ENCODE measurements at regions not wholly inside any gene's neighbourhood (a gene's known extent, or its start where the extent isn't known, plus 50 kb on each side); places are given as distances from the start of the nearest gene placed in this dataset.

GRCh38 chr4:151957153-151957552 lies 196.3 kb upstream of the GATB start:
- Histone ChIP-seq H3K4me3 (ENCODE audit: low read depth, low read length) (no peak overlapping the region), H3K27ac (ENCODE audit: low read depth, low read length) (no peak overlapping the region), H3K27me3 (ENCODE audit: control insufficient read depth, insufficient read depth, low read length) (no peaks in the 10 kb centered on the region), H3K9me3 (ENCODE audit: control insufficient read depth, insufficient read depth, low read length) (no peaks in the 10 kb centered on the region; the same call in 1 of the 2 replicates)
- no peak for DNase-seq (ENCODE audit: low read depth, low spot score)
- POLR2A ChIA-PET = interaction anchor here (0.6 kb wide), 1 partner anchor 223 kb away, joined by 3 read pairs; no protein-coding TSS in a partner anchor
- CTCF ChIA-PET = no interaction called here
- TF ChIP-seq CTCF (IDR thresholded peaks at IDR 0.05; ENCODE audit: low read depth, low read length) = 0 out of 2 replicates have a peak, but pooled peaks have one; percentile 5

- TF ChIP-seq CTCF (IDR thresholded peaks at IDR 0.05; ENCODE audit: low read depth, low read length) = no peak
- H3K9me3 ChIP-seq (ENCODE audit: control insufficient read depth, insufficient read depth, low read length) = no peaks in the 10 kb centered on the region; the same call in 1 of the 2 replicates
- DNase-seq (ENCODE audit: low read depth, low spot score) = peak; percentile 8
- no peaks in the 10 kb centered on the region for H3K27me3 ChIP-seq (ENCODE audit: control insufficient read depth, insufficient read depth, low read length)
- ChIA-PET POLR2A (no interaction called here), CTCF (no interaction called here)
- no peak overlapping the region for H3K4me3 ChIP-seq (ENCODE audit: low read depth, low read length)
- H3K27ac ChIP-seq (ENCODE audit: low read depth, low read length) = no peak overlapping the region
Measured at GRCh38 chr4:151955721-151956380, 195.0 kb upstream of the GATB start.

- POLR2A ChIA-PET = no interaction called here
Measured at GRCh38 chr4:151953795-151954372, 193.1 kb upstream of the GATB start.

GRCh38 chr4:151953312-151953711 lies 192.5 kb upstream of the GATB start:
- CTCF ChIA-PET = no interaction called here
- Histone ChIP-seq H3K27me3 (ENCODE audit: control insufficient read depth, insufficient read depth, low read length) (no peaks in the 10 kb centered on the region), H3K4me3 (ENCODE audit: low read depth, low read length) (no peak overlapping the region), H3K9me3 (ENCODE audit: control insufficient read depth, insufficient read depth, low read length) (no peaks in the 10 kb centered on the region), H3K27ac (ENCODE audit: low read depth, low read length) (no peak overlapping the region)
- TF ChIP-seq CTCF (IDR thresholded peaks at IDR 0.05; ENCODE audit: low read depth, low read length) = no peak
- no peak for DNase-seq (ENCODE audit: low read depth, low spot score)
- POLR2A ChIA-PET = no interaction called here

More at GRCh38 chr4:151953795-151954372, 193.1 kb upstream of the GATB start:
- H3K4me3 ChIP-seq (ENCODE audit: low read depth, low read length) = no peak overlapping the region
- H3K27ac ChIP-seq (ENCODE audit: low read depth, low read length) = no peak overlapping the region
- no peak for TF ChIP-seq CTCF (IDR thresholded peaks at IDR 0.05; ENCODE audit: low read depth, low read length)
- no peaks in the 10 kb centered on the region for H3K27me3 ChIP-seq (ENCODE audit: control insufficient read depth, insufficient read depth, low read length)
- no peak for DNase-seq (ENCODE audit: low read depth, low spot score)
- no peaks in the 10 kb centered on the region for H3K9me3 ChIP-seq (ENCODE audit: control insufficient read depth, insufficient read depth, low read length)
- CTCF ChIA-PET = no interaction called here

- H3K4me3 ChIP-seq (ENCODE audit: low read depth, low read length) = no peak overlapping the region
- H3K27me3 ChIP-seq (ENCODE audit: control insufficient read depth, insufficient read depth, low read length) = no peaks in the 10 kb centered on the region
- CTCF ChIA-PET = no interaction called here
- no peak for TF ChIP-seq CTCF (IDR thresholded peaks at IDR 0.05; ENCODE audit: low read depth, low read length)
- POLR2A ChIA-PET = no interaction called here
- no peak for DNase-seq (ENCODE audit: low read depth, low spot score)
- H3K9me3 ChIP-seq (ENCODE audit: control insufficient read depth, insufficient read depth, low read length) = no peaks in the 10 kb centered on the region
- H3K27ac ChIP-seq (ENCODE audit: low read depth, low read length) = no peak overlapping the region
Measured at GRCh38 chr4:151952711-151953254, 192.0 kb upstream of the GATB start.

Measured in AG04450 (cell line).